Pancreas (tissue), 10 donors: ENCODE measurements at regions not wholly inside any gene's neighbourhood (a gene's known extent, or its start where the extent isn't known, plus 50 kb on each side); places are given as distances from the start of the nearest gene placed in this dataset.
A peak's percentile ranks its signal among the peaks of the same experiment; 100 is the strongest.
"Not testable (repeated sequence)": the region's sequence is repeated elsewhere in the genome, so short reads cannot be mapped to it uniquely, and the experiment has no call there.

Experiments
- ATAC-seq, 4 donors: fragments of 200-7000 bp; cut with Tn5 transposase; one replicate each; pipeline versions ENCODE4 v1.8.0 to v1.9.1; 2020; ENCODE audit warnings: mild to moderate bottlenecking in 4 of 4, moderate library complexity in 4 of 4
- DNase-seq, 6 donors: peaks; one replicate each; pipeline ENCODE4 v3.0.0-alpha.2; 2020
- FAIRE-seq: peaks from 2 replicates; lab custom pipeline; 2012; peaks lifted over from hg19 to GRCh38; lab: Jason Lieb, UNC
- H3K27ac ChIP-seq, 4 donors: fragments of 200-600 bp; sonication (generic); 1 replicate in 3 of 4; 2 replicates in 1 of 4; pipeline versions ENCODE4 v1.5.0 to v1.8.0; 2020
- H3K27me3 ChIP-seq, 4 donors: fragments of 200-600 bp; one replicate each; pipeline ENCODE4 v1.8.0; 2021
- H3K36me3 ChIP-seq, 3 donors: fragments of 200-600 bp; sonication (generic) in 1 of 3; one replicate each; pipeline versions ENCODE4 v1.5.0 to v1.8.0; 2020 to 2021
- H3K4me1 ChIP-seq, 3 donors: fragments of 200-600 bp; one replicate each; pipeline ENCODE4 v1.8.0; 2021
- H3K4me3 ChIP-seq, 4 donors: fragments of 200-600 bp; sonication (generic) in 2 of 4; one replicate each; pipeline versions ENCODE4 v1.5.0 to v1.8.0; 2020 to 2021
- H3K9me3 ChIP-seq, 4 donors: fragments of 200-600 bp; one replicate each; pipeline ENCODE4 v1.8.0; 2021
- CTCF ChIP-seq, 4 donors: fragments of 200-600 bp; sonication (generic) in 3 of 4; IDR thresholded peaks; one replicate each; pipeline versions ENCODE4 v1.5.0 to v1.8.0; 2021; ENCODE audit warnings: antibody characterized with exemption in 4 of 4
- WGBS, 2 donors: extraction: QIAGEN DNeasy Blood & Tissue Kit; methylation state at CpG; one replicate each; pipeline ENCODE4 v1.1.7; 2013; 5-methylcytosine and 5-hydroxymethylcytosine counted together
- intact Hi-C, 3 donors: fragments of 100-400 bp; cut with DNase I; formaldehyde crosslinking; loops; one replicate each; pipeline versions ENCODE4 v1.11.1 to v1.14.2; 2022
- donor health status: healthy with polysubstance abuse.
- donor health status: DM: no; HTN: no; CAD: no; lungs with moderate emphysema.
- donor health status: DM: no; HTN: no; CAD: no.
- donor health status: control.
- donor health status: control.
- donor health status: Bipolar disorder and iron deficiency.
- donor health status: DM: yes; HTN: yes; CAD: no.
- donor health status: DM: no; HTN: no; CAD: no.
- donor health status: DM: no; HTN: no; CAD: no.
- donor health status: DM: yes; HTN: yes; CAD: no.

- intact Hi-C loops = no loop called here
- WGBS, 2 donors = 43 to 48% methylated on average over 4 of the region's 4 CpGs
- H3K36me3 ChIP-seq = no peaks in the 10 kb centered on the region
- TF ChIP-seq CTCF (IDR thresholded peaks at IDR 0.05) = no peak
- H3K4me3 ChIP-seq = no peak overlapping the region
- DNase-seq = no peak
- FAIRE-seq = no peak
- no peaks in the 10 kb centered on the region for H3K4me1 ChIP-seq
- H3K9me3 ChIP-seq = no peaks in the 10 kb centered on the region
- no peaks in the 10 kb centered on the region for H3K27me3 ChIP-seq
- H3K27ac ChIP-seq = no peak overlapping the region
- no peak for ATAC-seq
Observed at GRCh38 chr21:19048098-19048672, 644.6 kb upstream of the TMPRSS15 start.

- FAIRE-seq = no peak
Observed at GRCh38 chr21:19049567-19049966, 646.0 kb upstream of the TMPRSS15 start.

GRCh38 chr21:19065164-19065563, 661.6 kb upstream of the TMPRSS15 start:
- 65 to 70% methylated on average over 8 of the region's 8 CpGs for WGBS, 2 donors
- no peak overlapping the region for H3K27ac ChIP-seq
- H3K4me3 ChIP-seq = no peak overlapping the region
- ATAC-seq (no peak), DNase-seq (peak in 1 of 6 donors; percentile 11), FAIRE-seq (no peak)
- TF ChIP-seq CTCF (IDR thresholded peaks at IDR 0.05) = no peak
- no peaks in the 10 kb centered on the region for H3K27me3 ChIP-seq
- H3K36me3 ChIP-seq = no peaks in the 10 kb centered on the region
- no peaks in the 10 kb centered on the region for H3K9me3 ChIP-seq
- intact Hi-C loops = no loop called here
- H3K4me1 ChIP-seq = no peaks in the 10 kb centered on the region

More at GRCh38 chr21:19049567-19049966, 646.0 kb upstream of the TMPRSS15 start:
- no peak overlapping the region for H3K27ac ChIP-seq
- no peak overlapping the region for H3K4me3 ChIP-seq
- TF ChIP-seq CTCF (IDR thresholded peaks at IDR 0.05) = no peak
- no peaks in the 10 kb centered on the region for H3K27me3 ChIP-seq
- no peak for DNase-seq
- 55 to 58% methylated on average over 4 of the region's 4 CpGs for WGBS, 2 donors
- H3K9me3 ChIP-seq = no peaks in the 10 kb centered on the region
- intact Hi-C loops = no loop called here
- no peak for ATAC-seq
- no peaks in the 10 kb centered on the region for H3K36me3 ChIP-seq
- no peaks in the 10 kb centered on the region for H3K4me1 ChIP-seq

GRCh38 chr21:19076031-19076430, 672.4 kb upstream of the TMPRSS15 start:
- FAIRE-seq (no peak), DNase-seq (no peak), ATAC-seq (no peak)
- H3K4me1 ChIP-seq = no peaks in the 10 kb centered on the region
- no peaks in the 10 kb centered on the region for H3K27me3 ChIP-seq
- H3K9me3 ChIP-seq = no peaks in the 10 kb centered on the region
- no peak for TF ChIP-seq CTCF (IDR thresholded peaks at IDR 0.05)
- intact Hi-C loops = no loop called here
- WGBS, 2 donors = 72 to 73% methylated on average over 1 of the region's 1 CpG
- H3K27ac ChIP-seq = no peak overlapping the region
- no peaks in the 10 kb centered on the region for H3K36me3 ChIP-seq
- no peak overlapping the region for H3K4me3 ChIP-seq

- Histone ChIP-seq H3K4me3 (no peak overlapping the region), H3K27ac (no peak overlapping the region), H3K27me3 (no peaks in the 10 kb centered on the region), H3K9me3 (no peaks in the 10 kb centered on the region), H3K36me3 (no peaks in the 10 kb centered on the region), H3K4me1 (no peaks in the 10 kb centered on the region)
- TF ChIP-seq CTCF (IDR thresholded peaks at IDR 0.05) = no peak
- no peak for FAIRE-seq
- no peak for ATAC-seq
- 64 to 83% methylated on average over 2 of the region's 2 CpGs for WGBS, 2 donors
- intact Hi-C loops = no loop called here
- DNase-seq = no peak
Observed at GRCh38 chr21:19109694-19110093, 706.1 kb upstream of the TMPRSS15 start.

- intact Hi-C loops, FAIRE-seq, H3K9me3 ChIP-seq, ATAC-seq, DNase-seq, H3K4me3 ChIP-seq, H3K27ac ChIP-seq, H3K27me3 ChIP-seq, H3K36me3 ChIP-seq, H3K4me1 ChIP-seq: not testable (repeated sequence)
- WGBS, 2 donors = 69 to 82% methylated on average over 4 of the region's 4 CpGs
Observed at GRCh38 chr21:19119259-19119658, 715.7 kb upstream of the TMPRSS15 start.
